HepG2 (cell line): ENCODE measurements at regions not wholly inside any gene's neighbourhood (a gene's known extent, or its start where the extent isn't known, plus 50 kb on each side); places are given as distances from the start of the nearest gene placed in this dataset.

ENCODE experiments used
- ATAC-seq: fragments of 200-7000 bp; cut with Tn5 transposase; 3 replicates; pipeline ENCODE4 v1.9.1; 2020; ENCODE audit warnings: mild to moderate bottlenecking, moderate library complexity
- BruUV-seq: library from RNA; stranded (reverse); fragments of 400-500 nt; replicated peaks from 2 replicates; lab custom pipeline; 2021; lab: Mats Ljungman, UMichigan
- CTCF ChIA-PET: fragments of 300-600 bp; formaldehyde crosslinking; extraction: SDS; loops from one replicate; lab custom pipeline; 2021; ENCODE audit warnings: low total read pairs, inconsistent platforms, low intra/inter-chr PET ratio; lab: Yijun Ruan, JAX
- POLR2A ChIA-PET: fragments of 350-600 bp; sonication (Branson Sonifier 250); formaldehyde crosslinking; loops from one replicate; lab custom pipeline; 2020; ENCODE audit warnings: antibody characterized with exemption, inconsistent platforms; lab: Yijun Ruan, JAX
- DNase-seq: peaks from one replicate; pipeline ENCODE4 v3.0.0-alpha.2; 2015; ENCODE audit warnings: low spot score
- FAIRE-seq: peaks from 3 replicates; lab custom pipeline; 2011; peaks lifted over from hg19 to GRCh38; lab: Jason Lieb, UNC
- H2AFZ ChIP-seq: one replicate; pipeline ENCODE4 v1.6.1; 2011; ENCODE audit warnings: low read length, inconsistent platforms
- H3K27ac ChIP-seq: fragments of 300-600 bp; 3 replicates; pipeline ENCODE4 v1.8.0; 2011; ENCODE audit warnings: mixed run types, mild to moderate bottlenecking, mixed read lengths, low read length, inconsistent platforms; ENCODE audit not compliant: insufficient read depth; ENCODE audit errors: extremely low read length
- H3K27me3 ChIP-seq, 2 experiments: fragments of 200-600 bp in 1 of 2; 2 replicates in 1 of 2; 3 replicates in 1 of 2; pipeline versions ENCODE4 v1.6.0 to v1.8.0; 2011; ENCODE audit warnings: low read length in 2 of 2, mild to moderate bottlenecking in 2 of 2, moderate library complexity in 2 of 2, inconsistent platforms in 1 of 2; ENCODE audit not compliant: insufficient read depth in 2 of 2, control insufficient read depth in 1 of 2
- H3K36me3 ChIP-seq, 2 experiments: fragments of 200-600 bp in 1 of 2; replicated peaks in 1 of 2; 2 replicates in 1 of 2; 3 replicates in 1 of 2; pipeline versions ENCODE4 v1.5.1 to v1.8.0; 2011; ENCODE audit warnings: low read length in 2 of 2, inconsistent platforms in 1 of 2; ENCODE audit not compliant: insufficient read depth in 2 of 2, control insufficient read depth in 1 of 2
- H3K4me1 ChIP-seq: 2 replicates; pipeline ENCODE4 v1.5.1; 2012; ENCODE audit warnings: low read length, inconsistent platforms; ENCODE audit not compliant: insufficient read depth
- H3K4me2 ChIP-seq: 2 replicates; pipeline ENCODE4 v1.6.0; 2011; ENCODE audit warnings: low read depth, low read length, inconsistent platforms
- H3K4me3 ChIP-seq, 3 experiments: fragments of 200-600 bp in 1 of 3; sonication (generic), shearing (Covaris generic) in 1 of 3; replicated peaks in 1 of 3; 2 replicates each; pipeline ENCODE4 v1.5.1; 2011 to 2016; ENCODE audit warnings: low read length in 3 of 3, inconsistent platforms in 2 of 3, low read depth in 2 of 3, mild to moderate bottlenecking in 2 of 3, control low read depth in 1 of 3, mixed read lengths in 1 of 3; ENCODE audit not compliant: insufficient read depth in 1 of 3
- H3K79me2 ChIP-seq: one replicate; pipeline ENCODE4 v1.6.1; 2011; ENCODE audit warnings: low read length, inconsistent platforms; ENCODE audit not compliant: insufficient read depth
- H3K9ac ChIP-seq: 2 replicates; pipeline ENCODE4 v1.6.0; 2011; ENCODE audit warnings: mild to moderate bottlenecking, low read depth, low read length, inconsistent platforms; ENCODE audit not compliant: insufficient read depth
- H3K9me3 ChIP-seq: 2 replicates; pipeline ENCODE4 v1.5.1; 2012; ENCODE audit warnings: mild to moderate bottlenecking, low read length
- H4K20me1 ChIP-seq: 2 replicates; pipeline ENCODE4 v1.6.0; 2011; ENCODE audit warnings: inconsistent platforms, mild to moderate bottlenecking, low read length, moderate library complexity; ENCODE audit not compliant: insufficient read depth
- BRCA1 ChIP-seq: sonication (generic); formaldehyde crosslinking; IDR thresholded peaks from 2 replicates; pipeline ENCODE4 v1.4.0; 2020; ENCODE audit warnings: missing genetic modification reagents
- CC2D1A ChIP-seq: sonication (generic); formaldehyde crosslinking; IDR thresholded peaks from 2 replicates; pipeline ENCODE4 v1.8.1; 2023; ENCODE audit warnings: mild to moderate bottlenecking, missing genetic modification reagents
- DDIT3 ChIP-seq: sonication (generic); formaldehyde crosslinking; IDR thresholded peaks from 2 replicates; pipeline ENCODE4 v1.4.0; 2020; ENCODE audit warnings: mild to moderate bottlenecking, missing genetic modification reagents
- DNMT3B ChIP-seq: conservative IDR thresholded peaks from 2 replicates; pipeline ENCODE4 v1.6.1; 2016; ENCODE audit warnings: missing biosample characterization, control low read depth
- E2F1 ChIP-seq: sonication (generic); formaldehyde crosslinking; IDR thresholded peaks from 2 replicates; pipeline ENCODE4 v1.5.0; 2020; ENCODE audit warnings: missing genetic modification reagents
- ETV5 ChIP-seq: IDR thresholded peaks from 2 replicates; pipeline ENCODE4 v1.6.1; 2018; ENCODE audit warnings: missing biosample characterization, missing genetic modification reagents, inconsistent platforms, borderline replicate concordance
- FOXP4 ChIP-seq: sonication (generic); formaldehyde crosslinking; IDR thresholded peaks from 2 replicates; pipeline ENCODE4 v1.4.0; 2020; ENCODE audit warnings: missing genetic modification reagents
- GLI4 ChIP-seq: sonication (generic); formaldehyde crosslinking; IDR thresholded peaks from 2 replicates; pipeline ENCODE4 v1.5.1; 2020; ENCODE audit warnings: missing genetic modification reagents, mild to moderate bottlenecking, moderate library complexity, borderline replicate concordance
- ISX ChIP-seq: sonication (generic); formaldehyde crosslinking; conservative IDR thresholded peaks from 2 replicates; pipeline ENCODE4 v1.5.0; 2020; ENCODE audit warnings: missing genetic modification reagents
- NCOA5 ChIP-seq: sonication (generic); formaldehyde crosslinking; IDR thresholded peaks from 2 replicates; pipeline ENCODE4 v1.4.0; 2020; ENCODE audit warnings: missing genetic modification reagents
- NR1H2 ChIP-seq: sonication (generic); formaldehyde crosslinking; IDR thresholded peaks from 2 replicates; pipeline ENCODE4 v1.8.1; 2022; ENCODE audit warnings: low read depth, missing genetic modification reagents, borderline replicate concordance
- RAD51 ChIP-seq: fragments of 450-650 bp; IDR thresholded peaks from 2 replicates; pipeline ENCODE4 v1.6.1; 2016; ENCODE audit warnings: borderline replicate concordance
- SCMH1 ChIP-seq: sonication (generic); formaldehyde crosslinking; IDR thresholded peaks from 2 replicates; pipeline ENCODE4 v1.9.0; 2021; ENCODE audit warnings: missing genetic modification reagents, mild to moderate bottlenecking, borderline replicate concordance
- TSC22D2 ChIP-seq: sonication (generic); formaldehyde crosslinking; IDR thresholded peaks from 2 replicates; pipeline ENCODE4 v1.5.1; 2020; ENCODE audit warnings: missing genetic modification reagents, mild to moderate bottlenecking, borderline replicate concordance
- ZBTB20 ChIP-seq: sonication (generic); formaldehyde crosslinking; IDR thresholded peaks from 2 replicates; pipeline ENCODE4 v1.8.1; 2023; ENCODE audit warnings: missing genetic modification reagents, low read depth, mild to moderate bottlenecking, borderline replicate concordance
- ZKSCAN1 ChIP-seq: fragments of 150-350 bp; IDR thresholded peaks from 2 replicates; pipeline ENCODE4 v1.6.1; 2014; ENCODE audit warnings: low read length
- ZNF432 ChIP-seq: sonication (generic); formaldehyde crosslinking; IDR thresholded peaks from 2 replicates; pipeline ENCODE4 v1.5.0; 2020; ENCODE audit warnings: missing genetic modification reagents, mild to moderate bottlenecking, borderline replicate concordance
- ZZZ3 ChIP-seq: sonication (generic); formaldehyde crosslinking; IDR thresholded peaks from 2 replicates; pipeline ENCODE4 v1.4.0; 2020; ENCODE audit warnings: missing genetic modification reagents, mild to moderate bottlenecking, borderline replicate concordance
- WGBS: methylation state at CpG from one replicate; pipeline ENCODE4 v1.1.6; 2017; ENCODE audit warnings: low lambda C conversion rate; 5-methylcytosine and 5-hydroxymethylcytosine counted together
- in situ Hi-C: cut with HindIII; loops from 2 replicates; pipeline ENCODE4 v1.10.0; 2017; ENCODE audit warnings: low pct_unique_long_range_greater_than_20kb; ENCODE audit not compliant: extremely low pct_ligation_motif_present
- intact Hi-C: fragments of 100-400 bp; cut with micrococcal nuclease; formaldehyde crosslinking; loops from one replicate; pipeline ENCODE4 v1.10.0; 2022; ENCODE audit not compliant: unreplicated experiment

GRCh38 chr19:28642787-28643683 is 569.9 kb downstream of the UQCRFS1 start:
- Histone ChIP-seq H3K36me3 (no peaks in the 10 kb centered on the region), H4K20me1 (no peaks in the 10 kb centered on the region), H2AFZ (no peak overlapping the region), H3K4me2 (no peak overlapping the region), H3K9ac (no peak overlapping the region), H3K27ac (no peak overlapping the region), H3K79me2 (no peaks in the 10 kb centered on the region), H3K27me3 (no peaks in the 10 kb centered on the region), H3K4me1 (no peaks in the 10 kb centered on the region), H3K9me3 (peaks cover 95% of the 10 kb centered on the region), H3K4me3 (no peak overlapping the region)
- ChIA-PET POLR2A (no interaction called here), CTCF (no interaction called here)
- BruUV-seq = no TSS peak
- DNase-seq = no peak
- FAIRE-seq = no peak
- in situ Hi-C loops (no loop called here), intact Hi-C loops (no loop called here)
- TF ChIP-seq RAD51 = no peak
- TF ChIP-seq ZBTB20 (CRISPR knock-in tag) = no peak
- no peak for TF ChIP-seq ETV5 (CRISPR knock-in tag)
- TF ChIP-seq ZKSCAN1 = no peak
- no peak for TF ChIP-seq ZNF432 (CRISPR knock-in tag)
- no peak for TF ChIP-seq TSC22D2 (CRISPR knock-in tag)
- no peak for TF ChIP-seq SCMH1 (CRISPR knock-in tag)
- TF ChIP-seq NR1H2 (CRISPR knock-in tag) = no peak
- TF ChIP-seq ISX (CRISPR knock-in tag) = no peak
- TF ChIP-seq ZZZ3 (CRISPR knock-in tag) = no peak
- no peak for TF ChIP-seq GLI4 (CRISPR knock-in tag)
- no peak for TF ChIP-seq CC2D1A (CRISPR knock-in tag)
- no peak for TF ChIP-seq DNMT3B
- no peak for TF ChIP-seq E2F1 (CRISPR knock-in tag)
- TF ChIP-seq NCOA5 (CRISPR knock-in tag) = no peak
- no peak for TF ChIP-seq DDIT3 (CRISPR knock-in tag)
- TF ChIP-seq FOXP4 (CRISPR knock-in tag) = no peak
- no peak for TF ChIP-seq BRCA1
- ATAC-seq = no peak
- WGBS = 44% methylated on average over 8 of the region's 10 CpGs
